ENCODE measurements at regions not wholly inside any gene's neighbourhood (a gene's known extent, or its start where the extent isn't known, plus 50 kb on each side); places are given as distances from the start of the nearest gene placed in this dataset.

DNA sequence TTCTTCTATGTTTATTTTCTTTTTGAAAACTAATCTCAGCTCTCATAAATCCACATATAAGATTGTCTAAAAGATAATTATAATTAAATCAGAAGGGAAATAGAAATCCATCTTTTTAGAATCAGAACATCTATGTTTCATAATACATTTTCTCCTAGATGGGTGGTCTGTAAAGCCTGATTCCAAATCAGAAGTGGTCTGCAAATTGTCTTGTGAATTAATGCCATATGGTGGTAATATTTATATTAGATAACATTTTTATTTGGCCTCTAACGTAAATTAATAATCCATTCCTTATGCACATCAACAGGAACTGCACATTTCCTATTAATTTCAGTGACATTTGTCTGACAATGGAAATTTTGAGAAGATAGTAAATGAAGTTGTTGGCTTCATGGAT is 52.8 kb upstream of the TBC1D5 start:
- TF ChIP-seq SUZ12 (IDR thresholded peaks at IDR 0.05; ENCODE audit: extremely low read depth, insufficient read depth, insufficient read length) (no peak), ZNF274 (IDR thresholded peaks at IDR 0.05; ENCODE audit: low read depth, low read length) (no peak), YY1 (IDR thresholded peaks at IDR 0.05; ENCODE audit: insufficient read depth, insufficient read length) (no peak)
